DOHH2 (cell line): ENCODE measurements at regions not wholly inside any gene's neighbourhood (a gene's known extent, or its start where the extent isn't known, plus 50 kb on each side); places are given as distances from the start of the nearest gene placed in this dataset.

ENCODE experiments used
- H3F3A ChIP-seq: fragments of 200-600 bp; sonication (generic), shearing (Covaris generic); 2 replicates; pipeline ENCODE4 v1.6.0; 2016; ENCODE audit warnings: antibody characterized with exemption, mild to moderate bottlenecking; ENCODE audit not compliant: control insufficient read depth, insufficient read depth
- H3K27ac ChIP-seq: fragments of 200-600 bp; sonication (generic); 2 replicates; pipeline ENCODE4 v1.5.1; 2014; ENCODE audit warnings: low read depth, mild to moderate bottlenecking, low read length, moderate library complexity
- H3K27me3 ChIP-seq: fragments of 200-600 bp; sonication (generic); 2 replicates; pipeline ENCODE4 v1.6.1; 2014; ENCODE audit warnings: mild to moderate bottlenecking, low read length, mixed read lengths; ENCODE audit not compliant: control insufficient read depth
- H3K36me3 ChIP-seq: fragments of 200-600 bp; sonication (generic); 2 replicates; pipeline ENCODE4 v1.6.1; 2014; ENCODE audit warnings: mild to moderate bottlenecking, low read length, moderate library complexity, mixed read lengths; ENCODE audit not compliant: control insufficient read depth
- H3K4me1 ChIP-seq: fragments of 200-600 bp; sonication (generic); 2 replicates; pipeline ENCODE4 v1.6.1; 2014; ENCODE audit warnings: mild to moderate bottlenecking, low read length, mixed read lengths; ENCODE audit not compliant: control insufficient read depth
- H3K4me2 ChIP-seq: fragments of 200-600 bp; sonication (generic); 2 replicates; pipeline ENCODE4 v1.6.0; 2014; ENCODE audit warnings: mild to moderate bottlenecking, low read length, moderate library complexity
- H3K4me3 ChIP-seq: fragments of 200-600 bp; sonication (generic); 2 replicates; pipeline ENCODE4 v1.5.1; 2014; ENCODE audit warnings: mild to moderate bottlenecking, low read length, mixed read lengths
- H3K79me2 ChIP-seq: fragments of 200-600 bp; sonication (generic); 2 replicates; pipeline ENCODE4 v1.6.1; 2014; ENCODE audit warnings: mild to moderate bottlenecking, low read length, mixed read lengths; ENCODE audit not compliant: control insufficient read depth
- H3K9me2 ChIP-seq: fragments of 200-600 bp; sonication (generic); replicated peaks from 2 replicates; pipeline ENCODE4 v1.6.1; 2014; ENCODE audit warnings: mild to moderate bottlenecking, low read length, mixed read lengths; ENCODE audit not compliant: control insufficient read depth
- H3K9me3 ChIP-seq: fragments of 200-600 bp; sonication (generic); 2 replicates; pipeline ENCODE4 v1.6.1; 2014; ENCODE audit warnings: antibody characterized with exemption, low read length, mixed read lengths; ENCODE audit not compliant: control insufficient read depth, insufficient read depth
- H4K20me1 ChIP-seq: fragments of 200-600 bp; sonication (generic); 2 replicates; pipeline ENCODE4 v1.6.0; 2014; ENCODE audit warnings: low read depth, mild to moderate bottlenecking, antibody characterized with exemption, low read length, moderate library complexity; ENCODE audit not compliant: control insufficient read depth, insufficient read depth
- CTCF ChIP-seq: fragments of 200-600 bp; sonication (generic); IDR thresholded peaks from one replicate; pipeline ENCODE4 v1.5.1; 2014; ENCODE audit warnings: antibody characterized with exemption, mild to moderate bottlenecking, low read depth, low read length; ENCODE audit not compliant: poor library complexity, severe bottlenecking
- EZH2phosphoT487 ChIP-seq: fragments of 200-600 bp; sonication (generic); IDR thresholded peaks from 2 replicates; pipeline ENCODE4 v1.6.1; 2017; ENCODE audit warnings: borderline replicate concordance, mild to moderate bottlenecking, antibody characterized with exemption, low read length, moderate library complexity, mixed read lengths

GRCh38 chr2:238750212-238750904 lies 97.5 kb upstream of the TWIST2 start:
- Histone ChIP-seq H3K79me2 (no peaks in the 10 kb centered on the region), H4K20me1 (no peaks in the 10 kb centered on the region), H3K9me3 (peaks cover 14% of the 10 kb centered on the region; the same call in 1 of the 2 replicates), H3K4me3 (no peak overlapping the region), H3K4me2 (no peak overlapping the region), H3K27me3 (no peaks in the 10 kb centered on the region), H3K4me1 (no peaks in the 10 kb centered on the region), H3K27ac (no peak overlapping the region), H3K36me3 (no peaks in the 10 kb centered on the region), H3K9me2 (no peaks in the 10 kb centered on the region), H3F3A (no peaks in the 10 kb centered on the region)
- TF ChIP-seq EZH2phosphoT487 = no peak
- no peak for TF ChIP-seq CTCF

GRCh38 chr2:238754259-238754658 lies 93.6 kb upstream of the TWIST2 start:
- Histone ChIP-seq H3K4me1 (no peaks in the 10 kb centered on the region), H3K9me2 (no peaks in the 10 kb centered on the region), H3K9me3 (no peaks in the 10 kb centered on the region), H4K20me1 (no peaks in the 10 kb centered on the region), H3K27me3 (no peaks in the 10 kb centered on the region), H3K79me2 (no peaks in the 10 kb centered on the region), H3K27ac (no peak overlapping the region), H3K4me3 (no peak overlapping the region), H3K4me2 (no peak overlapping the region), H3F3A (no peaks in the 10 kb centered on the region), H3K36me3 (no peaks in the 10 kb centered on the region)
- no peak for TF ChIP-seq EZH2phosphoT487
- no peak for TF ChIP-seq CTCF

GRCh38 chr2:238761868-238762267 lies 86.0 kb upstream of the TWIST2 start:
- Histone ChIP-seq H3K4me3 (no peak overlapping the region), H3K4me2 (no peak overlapping the region), H3K9me2 (no peaks in the 10 kb centered on the region), H3K27me3 (no peaks in the 10 kb centered on the region; the same call in 1 of the 2 replicates), H3K4me1 (no peaks in the 10 kb centered on the region), H3K27ac (no peak overlapping the region), H3F3A (no peaks in the 10 kb centered on the region), H3K9me3 (no peaks in the 10 kb centered on the region), H3K79me2 (no peaks in the 10 kb centered on the region), H3K36me3 (no peaks in the 10 kb centered on the region), H4K20me1 (no peaks in the 10 kb centered on the region)
- TF ChIP-seq EZH2phosphoT487 = no peak
- no peak for TF ChIP-seq CTCF
